ENCODE measurements at regions not wholly inside any gene's neighbourhood (a gene's known extent, or its start where the extent isn't known, plus 50 kb on each side); places are given as distances from the start of the nearest gene placed in this dataset.

DNA sequence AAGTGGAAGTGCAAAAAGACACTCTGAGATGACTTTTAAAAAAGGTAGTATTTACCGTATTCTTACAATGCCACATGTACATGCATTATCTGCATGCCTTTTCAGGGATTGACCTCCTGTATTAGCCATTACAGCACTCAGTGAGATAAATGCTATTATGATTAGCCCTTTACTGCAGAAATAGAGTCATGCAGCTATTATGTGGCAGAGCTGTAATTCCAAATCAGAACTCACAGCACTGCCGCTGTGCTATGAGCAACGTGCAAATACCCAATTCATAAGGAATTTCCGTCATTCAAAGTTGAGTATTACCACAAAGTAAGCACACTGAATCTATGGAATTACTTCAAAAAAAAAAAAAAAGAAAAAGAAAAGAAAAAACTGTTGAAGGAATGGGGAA is 92.1 kb upstream of the SMAD1 start:
- TF ChIP-seq, protein P1, sequence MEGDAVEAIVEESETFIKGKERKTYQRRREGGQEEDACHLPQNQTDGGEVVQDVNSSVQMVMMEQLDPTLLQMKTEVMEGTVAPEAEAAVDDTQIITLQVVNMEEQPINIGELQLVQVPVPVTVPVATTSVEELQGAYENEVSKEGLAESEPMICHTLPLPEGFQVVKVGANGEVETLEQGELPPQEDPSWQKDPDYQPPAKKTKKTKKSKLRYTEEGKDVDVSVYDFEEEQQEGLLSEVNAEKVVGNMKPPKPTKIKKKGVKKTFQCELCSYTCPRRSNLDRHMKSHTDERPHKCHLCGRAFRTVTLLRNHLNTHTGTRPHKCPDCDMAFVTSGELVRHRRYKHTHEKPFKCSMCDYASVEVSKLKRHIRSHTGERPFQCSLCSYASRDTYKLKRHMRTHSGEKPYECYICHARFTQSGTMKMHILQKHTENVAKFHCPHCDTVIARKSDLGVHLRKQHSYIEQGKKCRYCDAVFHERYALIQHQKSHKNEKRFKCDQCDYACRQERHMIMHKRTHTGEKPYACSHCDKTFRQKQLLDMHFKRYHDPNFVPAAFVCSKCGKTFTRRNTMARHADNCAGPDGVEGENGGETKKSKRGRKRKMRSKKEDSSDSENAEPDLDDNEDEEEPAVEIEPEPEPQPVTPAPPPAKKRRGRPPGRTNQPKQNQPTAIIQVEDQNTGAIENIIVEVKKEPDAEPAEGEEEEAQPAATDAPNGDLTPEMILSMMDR (conservative IDR thresholded peaks at IDR 0.05; ENCODE audit: low read length): no peak
- no peak for TF ChIP-seq EZH2phosphoT487 (IDR thresholded peaks at IDR 0.05; ENCODE audit: borderline replicate concordance)
